Ishikawa (cell line): ENCODE measurements at regions not wholly inside any gene's neighbourhood (a gene's known extent, or its start where the extent isn't known, plus 50 kb on each side); places are given as distances from the start of the nearest gene placed in this dataset.

Source experiments
- CEBPB ChIP-seq: IDR thresholded peaks from 2 replicates; pipeline ENCODE4 v1.6.1; 2012
- CREB1 ChIP-seq: IDR thresholded peaks from 2 replicates; pipeline ENCODE4 v1.6.1; 2012; ENCODE audit warnings: low read depth
- EGR1 ChIP-seq: IDR thresholded peaks from 2 replicates; pipeline ENCODE4 v1.6.1; 2012
- EP300 ChIP-seq: IDR thresholded peaks from 2 replicates; pipeline ENCODE4 v1.6.1; 2012; ENCODE audit warnings: borderline replicate concordance
- FOXM1 ChIP-seq: IDR thresholded peaks from 2 replicates; pipeline ENCODE4 v1.6.1; 2012; ENCODE audit warnings: low read depth, borderline replicate concordance
- MAX ChIP-seq: IDR thresholded peaks from 2 replicates; pipeline ENCODE4 v1.6.1; 2012
- RAD21 ChIP-seq: IDR thresholded peaks from 2 replicates; pipeline ENCODE4 v1.6.1; 2012; ENCODE audit warnings: low read depth
- TAF1 ChIP-seq: IDR thresholded peaks from 2 replicates; pipeline ENCODE4 v1.6.1; 2012; ENCODE audit warnings: low read depth, mild to moderate bottlenecking
- TEAD4 ChIP-seq: IDR thresholded peaks from 2 replicates; pipeline ENCODE4 v1.6.1; 2012
- YY1 ChIP-seq: IDR thresholded peaks from 2 replicates; pipeline ENCODE4 v1.6.1; 2012; ENCODE audit warnings: low read depth
- TF ChIP-seq, protein P1 (sequence below): IDR thresholded peaks from 2 replicates; pipeline ENCODE4 v1.6.1; 2012; ENCODE audit warnings: low read depth, mild to moderate bottlenecking

- TF ChIP-seq EP300 (no peak), RAD21 (no peak), YY1 (no peak), CREB1 (no peak), TAF1 (no peak), MAX (no peak), TEAD4 (no peak), CEBPB (no peak), FOXM1 (no peak), EGR1 (no peak)
- TF ChIP-seq, protein P1, sequence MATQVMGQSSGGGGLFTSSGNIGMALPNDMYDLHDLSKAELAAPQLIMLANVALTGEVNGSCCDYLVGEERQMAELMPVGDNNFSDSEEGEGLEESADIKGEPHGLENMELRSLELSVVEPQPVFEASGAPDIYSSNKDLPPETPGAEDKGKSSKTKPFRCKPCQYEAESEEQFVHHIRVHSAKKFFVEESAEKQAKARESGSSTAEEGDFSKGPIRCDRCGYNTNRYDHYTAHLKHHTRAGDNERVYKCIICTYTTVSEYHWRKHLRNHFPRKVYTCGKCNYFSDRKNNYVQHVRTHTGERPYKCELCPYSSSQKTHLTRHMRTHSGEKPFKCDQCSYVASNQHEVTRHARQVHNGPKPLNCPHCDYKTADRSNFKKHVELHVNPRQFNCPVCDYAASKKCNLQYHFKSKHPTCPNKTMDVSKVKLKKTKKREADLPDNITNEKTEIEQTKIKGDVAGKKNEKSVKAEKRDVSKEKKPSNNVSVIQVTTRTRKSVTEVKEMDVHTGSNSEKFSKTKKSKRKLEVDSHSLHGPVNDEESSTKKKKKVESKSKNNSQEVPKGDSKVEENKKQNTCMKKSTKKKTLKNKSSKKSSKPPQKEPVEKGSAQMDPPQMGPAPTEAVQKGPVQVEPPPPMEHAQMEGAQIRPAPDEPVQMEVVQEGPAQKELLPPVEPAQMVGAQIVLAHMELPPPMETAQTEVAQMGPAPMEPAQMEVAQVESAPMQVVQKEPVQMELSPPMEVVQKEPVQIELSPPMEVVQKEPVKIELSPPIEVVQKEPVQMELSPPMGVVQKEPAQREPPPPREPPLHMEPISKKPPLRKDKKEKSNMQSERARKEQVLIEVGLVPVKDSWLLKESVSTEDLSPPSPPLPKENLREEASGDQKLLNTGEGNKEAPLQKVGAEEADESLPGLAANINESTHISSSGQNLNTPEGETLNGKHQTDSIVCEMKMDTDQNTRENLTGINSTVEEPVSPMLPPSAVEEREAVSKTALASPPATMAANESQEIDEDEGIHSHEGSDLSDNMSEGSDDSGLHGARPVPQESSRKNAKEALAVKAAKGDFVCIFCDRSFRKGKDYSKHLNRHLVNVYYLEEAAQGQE = no peak
Observed at GRCh38 chr4:104163820-104164219, 330.9 kb downstream of the CXXC4 start.
